SK-N-SH (cell line): ENCODE measurements at regions not wholly inside any gene's neighbourhood (a gene's known extent, or its start where the extent isn't known, plus 50 kb on each side); places are given as distances from the start of the nearest gene placed in this dataset.

Source experiments
- CTCF ChIA-PET: fragments of 300-600, 350-600 bp; formaldehyde crosslinking; extraction: SDS; loops from one replicate; lab custom pipeline; 2021; lab: Yijun Ruan, JAX
- POLR2A ChIA-PET: fragments of 350-600 bp; sonication (Branson Sonifier 250); formaldehyde crosslinking; extraction: SDS; loops from one replicate; lab custom pipeline; 2020; ENCODE audit warnings: antibody characterized with exemption, inconsistent platforms; lab: Yijun Ruan, JAX
- DNase-seq: peaks from one replicate; pipeline ENCODE4 v3.0.0; 2012
- H2AFZ ChIP-seq: fragments of 200-600 bp; sonication (generic); 2 replicates; pipeline ENCODE4 v1.8.1; 2016; ENCODE audit warnings: antibody characterized with exemption, mild to moderate bottlenecking, low read depth
- H3F3A ChIP-seq: fragments of 200-600 bp; sonication (generic); replicated peaks from 2 replicates; pipeline ENCODE3; 2016; ENCODE audit warnings: antibody characterized with exemption, mild to moderate bottlenecking; ENCODE audit not compliant: insufficient read depth
- H3K27ac ChIP-seq, 2 experiments: fragments of 200-500 bp in 1 of 2; fragments of 200-600 bp in 1 of 2; sonication (Bioruptor generic) in 1 of 2; sonication (generic), shearing (Covaris generic) in 1 of 2; 2 replicates each; pipeline versions ENCODE4 v1.5.1 to v1.6.1; 2014 to 2016; ENCODE audit warnings: low read depth in 2 of 2, inconsistent platforms in 1 of 2, low read length in 1 of 2, mild to moderate bottlenecking in 1 of 2, mixed read lengths in 1 of 2
- H3K27me3 ChIP-seq: fragments of 200-600 bp; sonication (generic), shearing (Covaris generic); 2 replicates; pipeline ENCODE4 v1.6.1; 2016; ENCODE audit warnings: mixed run types; ENCODE audit not compliant: insufficient read depth
- H3K36me3 ChIP-seq, 2 experiments: fragments of 200-500 bp in 1 of 2; fragments of 200-600 bp in 1 of 2; sonication (Bioruptor generic) in 1 of 2; sonication (generic) in 1 of 2; replicated peaks in 1 of 2; 2 replicates each; pipeline versions ENCODE3 to v1.5.1; 2014 to 2016; ENCODE audit warnings: low read length in 1 of 2, mild to moderate bottlenecking in 1 of 2; ENCODE audit not compliant: insufficient read depth in 2 of 2, control insufficient read depth in 1 of 2
- H3K4me1 ChIP-seq, 2 experiments: fragments of 200-500 bp in 1 of 2; fragments of 200-600 bp in 1 of 2; sonication (Bioruptor generic) in 1 of 2; sonication (generic), shearing (Covaris generic) in 1 of 2; 2 replicates each; pipeline versions ENCODE4 v1.5.1 to v1.6.1; 2014 to 2016; ENCODE audit warnings: low read depth in 1 of 2, low read length in 1 of 2, mixed run types in 1 of 2; ENCODE audit not compliant: insufficient read depth in 2 of 2, control insufficient read depth in 1 of 2
- H3K4me2 ChIP-seq: fragments of 200-600 bp; sonication (generic), shearing (Covaris generic); 2 replicates; pipeline ENCODE4 v1.6.1; 2017; ENCODE audit warnings: mixed run types
- H3K4me3 ChIP-seq, 2 experiments: fragments of 200-500 bp in 1 of 2; fragments of 200-600 bp in 1 of 2; sonication (Bioruptor generic) in 1 of 2; sonication (generic), shearing (Covaris generic) in 1 of 2; 2 replicates each; pipeline versions ENCODE4 v1.5.1 to v1.8.1; 2014 to 2016; ENCODE audit warnings: low read depth in 2 of 2, inconsistent platforms in 1 of 2, low read length in 1 of 2, mild to moderate bottlenecking in 1 of 2, mixed read lengths in 1 of 2, moderate library complexity in 1 of 2
- H3K79me2 ChIP-seq: fragments of 200-600 bp; sonication (generic); 2 replicates; pipeline ENCODE4 v1.8.1; 2017; ENCODE audit warnings: mild to moderate bottlenecking; ENCODE audit not compliant: insufficient read depth
- H3K9ac ChIP-seq: fragments of 200-600 bp; sonication (generic); 2 replicates; pipeline ENCODE4 v1.6.1; 2017; ENCODE audit warnings: mixed run types
- H3K9me2 ChIP-seq: fragments of 200-600 bp; sonication (generic); 2 replicates; pipeline ENCODE4 v1.6.1; 2017; ENCODE audit warnings: mixed run types
- H3K9me3 ChIP-seq: fragments of 200-600 bp; sonication (generic); 2 replicates; pipeline ENCODE4 v1.6.1; 2017; ENCODE audit warnings: mixed run types, mild to moderate bottlenecking, moderate library complexity
- H4K20me1 ChIP-seq: fragments of 200-600 bp; sonication (generic); 2 replicates; pipeline ENCODE4 v1.6.1; 2017; ENCODE audit warnings: mild to moderate bottlenecking, mixed run types; ENCODE audit not compliant: insufficient read depth
- CHD2 ChIP-seq: fragments of 150-350 bp; IDR thresholded peaks from 2 replicates; pipeline ENCODE4 v1.6.1; 2018; ENCODE audit warnings: low read length; ENCODE audit not compliant: partially characterized antibody
- EP300 ChIP-seq, 2 experiments: IDR thresholded peaks; 2 replicates each; pipeline versions ENCODE4 v1.4.0 to v1.6.1; 2012; ENCODE audit warnings: borderline replicate concordance in 1 of 2, low read depth in 1 of 2, low read length in 1 of 2
- EZH2phosphoT487 ChIP-seq: fragments of 200-600 bp; sonication (generic); IDR thresholded peaks from 2 replicates; pipeline ENCODE4 v1.6.1; 2017; ENCODE audit warnings: low read depth, mixed run types, mild to moderate bottlenecking, antibody characterized with exemption, moderate library complexity, borderline replicate concordance
- FOSL2 ChIP-seq: IDR thresholded peaks from 2 replicates; pipeline ENCODE4 v1.4.0; 2012; ENCODE audit warnings: low read depth, mild to moderate bottlenecking, moderate library complexity, borderline replicate concordance
- FOXJ3 ChIP-seq: sonication (generic); formaldehyde crosslinking; IDR thresholded peaks from 2 replicates; pipeline ENCODE4 v1.5.1; 2020; ENCODE audit warnings: mild to moderate bottlenecking, missing genetic modification reagents
- FOXM1 ChIP-seq: IDR thresholded peaks from 2 replicates; pipeline ENCODE4 v1.4.0; 2012; ENCODE audit warnings: low read depth, mild to moderate bottlenecking
- GABPA ChIP-seq: IDR thresholded peaks from 2 replicates; pipeline ENCODE4 v1.4.0; 2012; ENCODE audit warnings: low read depth, mild to moderate bottlenecking
- MEF2A ChIP-seq: IDR thresholded peaks from 2 replicates; pipeline ENCODE4 v1.4.0; 2012; ENCODE audit warnings: low read depth, borderline replicate concordance
- MXI1 ChIP-seq: IDR thresholded peaks from 2 replicates; pipeline ENCODE4 v1.6.1; 2012; ENCODE audit warnings: mild to moderate bottlenecking, low read depth, low read length, improper control_type of control experiment
- NFIC ChIP-seq: IDR thresholded peaks from 2 replicates; pipeline ENCODE4 v1.4.0; 2012; ENCODE audit warnings: borderline replicate concordance
- NRF1 ChIP-seq: IDR thresholded peaks from 2 replicates; pipeline ENCODE4 v1.6.1; 2012; ENCODE audit warnings: low read depth, mild to moderate bottlenecking, low read length
- POLR2AphosphoS5 ChIP-seq: IDR thresholded peaks from 2 replicates; pipeline ENCODE4 v1.6.1; 2012; ENCODE audit warnings: low read depth, low read length
- RFX5 ChIP-seq: IDR thresholded peaks from 2 replicates; pipeline ENCODE4 v1.6.1; 2012; ENCODE audit warnings: mild to moderate bottlenecking, improper control_type of control experiment, low read length
- SIN3A ChIP-seq: IDR thresholded peaks from 2 replicates; pipeline ENCODE4 v1.6.1; 2012; ENCODE audit warnings: low read depth, mild to moderate bottlenecking, low read length, moderate library complexity, borderline replicate concordance
- SMC3 ChIP-seq: IDR thresholded peaks from 2 replicates; pipeline ENCODE4 v1.6.1; 2012; ENCODE audit warnings: low read depth, low read length, improper control_type of control experiment
- TAF1 ChIP-seq: IDR thresholded peaks from 2 replicates; pipeline ENCODE4 v1.6.1; 2012; ENCODE audit warnings: low read depth, mild to moderate bottlenecking, low read length, moderate library complexity, borderline replicate concordance
- TCF12 ChIP-seq: IDR thresholded peaks from 2 replicates; pipeline ENCODE4 v1.4.0; 2012
- TEAD4 ChIP-seq: IDR thresholded peaks from 2 replicates; pipeline ENCODE4 v1.4.0; 2012; ENCODE audit warnings: mild to moderate bottlenecking, borderline replicate concordance; ENCODE audit not compliant: insufficient read depth
- WGBS: methylation state at CpG from one replicate; pipeline ENCODE4 v1.1.6; 2017; ENCODE audit warnings: low lambda C conversion rate; 5-methylcytosine and 5-hydroxymethylcytosine counted together
- TF ChIP-seq, protein P1 (sequence below): IDR thresholded peaks from 2 replicates; pipeline ENCODE4; 2012
- TF ChIP-seq, protein P2 (sequence below): fragments of 200-600 bp; sonication (generic); IDR thresholded peaks from 2 replicates; pipeline ENCODE4 v1.6.1; 2017; ENCODE audit warnings: antibody characterized with exemption, mild to moderate bottlenecking, moderate library complexity
- TF ChIP-seq, protein P3 (sequence below): fragments of 150-350 bp; IDR thresholded peaks from 2 replicates; pipeline ENCODE4 v1.6.1; 2016; ENCODE audit warnings: mild to moderate bottlenecking, low read depth, low read length
- TF ChIP-seq, protein P4 (sequence below): IDR thresholded peaks from 2 replicates; pipeline ENCODE4 v1.4.0; 2012; ENCODE audit warnings: low read depth, borderline replicate concordance
- TF ChIP-seq, protein P5 (sequence below): IDR thresholded peaks from 2 replicates; pipeline ENCODE4 v1.4.0; 2012; ENCODE audit warnings: low read depth
- TF ChIP-seq, protein P6 (sequence below): fragments of 150-350 bp; IDR thresholded peaks from 2 replicates; pipeline ENCODE4 v1.6.1; 2017; ENCODE audit warnings: antibody characterized with exemption, low read length, low read depth, borderline replicate concordance

DNA sequence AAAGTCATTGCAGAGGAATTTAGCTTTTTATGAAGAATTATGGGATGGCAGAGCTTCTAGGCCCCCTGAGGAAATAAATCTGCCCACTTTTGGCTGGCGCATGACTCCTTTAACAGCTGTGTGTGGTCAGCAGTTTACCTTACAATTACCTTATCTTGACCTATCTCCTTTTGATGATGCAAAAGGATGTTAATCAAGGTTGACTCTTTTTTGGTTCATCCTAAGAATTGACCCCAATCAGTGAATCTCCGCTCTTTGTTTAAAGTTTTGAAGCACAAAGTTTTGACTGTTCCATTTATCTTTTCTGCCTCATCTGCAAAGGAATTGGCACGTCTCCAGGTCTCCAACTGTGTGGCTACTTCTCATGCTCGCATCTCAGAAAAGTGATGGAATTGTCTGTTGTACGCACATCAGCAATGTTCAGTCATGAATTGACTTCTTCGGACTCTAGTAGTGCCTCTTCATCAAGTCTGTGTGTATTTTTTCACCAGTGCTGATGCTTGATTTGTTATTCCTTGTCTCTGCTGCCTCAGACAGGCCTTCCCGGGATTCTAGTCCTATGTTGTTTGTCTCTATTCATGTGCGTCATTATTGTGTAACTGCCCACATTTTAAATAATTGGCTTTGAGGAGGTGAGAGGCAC, 196.2 kb upstream of the CFAP20DC start:
- H3F3A ChIP-seq, result peaks cover 5% of the 10 kb centered on the region
- DNase-seq, result no peak
- ChIA-PET POLR2A (no interaction called here), CTCF (interaction anchor here (0.7 to 1.4 kb wide), 2 partner anchors 32 to 564 kb away, joined by 3 to 4 read pairs; no protein-coding TSS in a partner anchor)
- no peaks in the 10 kb centered on the region for H3K9me3 ChIP-seq
- no peaks in the 10 kb centered on the region for H3K27me3 ChIP-seq
- no peak overlapping the region for H2AFZ ChIP-seq
- peak overlapping the region in 1 of 2 experiments; percentile 69; a peak in 2 of 4 replicates for H3K27ac ChIP-seq
- H3K9me2 ChIP-seq, result no peaks in the 10 kb centered on the region
- no peak overlapping the region for H3K4me3 ChIP-seq
- no peaks in the 10 kb centered on the region for H3K79me2 ChIP-seq
- no peaks in the 10 kb centered on the region for H4K20me1 ChIP-seq
- H3K9ac ChIP-seq, result no peak overlapping the region
- peak overlapping the region; percentile 50 for H3K4me2 ChIP-seq
- H3K36me3 ChIP-seq, result no peaks in the 10 kb centered on the region
- WGBS, result 34% methylated on average over 8 of the region's 8 CpGs
- peaks cover 15 to 22% of the 10 kb centered on the region in 2 experiments; a peak in 3 of 4 replicates for H3K4me1 ChIP-seq
- TF ChIP-seq EP300 (IDR thresholded peaks at IDR 0.05; ENCODE audit: borderline replicate concordance in 1 of 2, low read depth in 1 of 2, low read length in 1 of 2) (peak in 1 of 2 experiments; percentile 83; a peak in 2 of 4 replicates), TEAD4 (peak; percentile 69), TAF1 (no peak), SMC3 (no peak), TCF12 (peak; percentile 92), RFX5 (no peak), MXI1 (no peak), FOXM1 (no peak), CHD2 (no peak), FOXJ3 (no peak), NFIC (peak; percentile 90), GABPA (no peak), EZH2phosphoT487 (no peak), NRF1 (no peak), FOSL2 (peak; percentile 55; the same call in 1 of the 2 replicates), POLR2AphosphoS5 (peak; percentile 27; the same call in 1 of the 2 replicates), MEF2A (no peak), SIN3A (peak; percentile 29; the same call in 1 of the 2 replicates)
- TF ChIP-seq, protein P1, sequence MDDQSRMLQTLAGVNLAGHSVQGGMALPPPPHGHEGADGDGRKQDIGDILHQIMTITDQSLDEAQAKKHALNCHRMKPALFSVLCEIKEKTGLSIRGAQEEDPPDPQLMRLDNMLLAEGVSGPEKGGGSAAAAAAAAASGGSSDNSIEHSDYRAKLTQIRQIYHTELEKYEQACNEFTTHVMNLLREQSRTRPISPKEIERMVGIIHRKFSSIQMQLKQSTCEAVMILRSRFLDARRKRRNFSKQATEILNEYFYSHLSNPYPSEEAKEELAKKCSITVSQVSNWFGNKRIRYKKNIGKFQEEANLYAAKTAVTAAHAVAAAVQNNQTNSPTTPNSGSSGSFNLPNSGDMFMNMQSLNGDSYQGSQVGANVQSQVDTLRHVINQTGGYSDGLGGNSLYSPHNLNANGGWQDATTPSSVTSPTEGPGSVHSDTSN, result peak; percentile 93
- TF ChIP-seq, protein P2, sequence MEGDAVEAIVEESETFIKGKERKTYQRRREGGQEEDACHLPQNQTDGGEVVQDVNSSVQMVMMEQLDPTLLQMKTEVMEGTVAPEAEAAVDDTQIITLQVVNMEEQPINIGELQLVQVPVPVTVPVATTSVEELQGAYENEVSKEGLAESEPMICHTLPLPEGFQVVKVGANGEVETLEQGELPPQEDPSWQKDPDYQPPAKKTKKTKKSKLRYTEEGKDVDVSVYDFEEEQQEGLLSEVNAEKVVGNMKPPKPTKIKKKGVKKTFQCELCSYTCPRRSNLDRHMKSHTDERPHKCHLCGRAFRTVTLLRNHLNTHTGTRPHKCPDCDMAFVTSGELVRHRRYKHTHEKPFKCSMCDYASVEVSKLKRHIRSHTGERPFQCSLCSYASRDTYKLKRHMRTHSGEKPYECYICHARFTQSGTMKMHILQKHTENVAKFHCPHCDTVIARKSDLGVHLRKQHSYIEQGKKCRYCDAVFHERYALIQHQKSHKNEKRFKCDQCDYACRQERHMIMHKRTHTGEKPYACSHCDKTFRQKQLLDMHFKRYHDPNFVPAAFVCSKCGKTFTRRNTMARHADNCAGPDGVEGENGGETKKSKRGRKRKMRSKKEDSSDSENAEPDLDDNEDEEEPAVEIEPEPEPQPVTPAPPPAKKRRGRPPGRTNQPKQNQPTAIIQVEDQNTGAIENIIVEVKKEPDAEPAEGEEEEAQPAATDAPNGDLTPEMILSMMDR, result no peak
- TF ChIP-seq, protein P3, sequence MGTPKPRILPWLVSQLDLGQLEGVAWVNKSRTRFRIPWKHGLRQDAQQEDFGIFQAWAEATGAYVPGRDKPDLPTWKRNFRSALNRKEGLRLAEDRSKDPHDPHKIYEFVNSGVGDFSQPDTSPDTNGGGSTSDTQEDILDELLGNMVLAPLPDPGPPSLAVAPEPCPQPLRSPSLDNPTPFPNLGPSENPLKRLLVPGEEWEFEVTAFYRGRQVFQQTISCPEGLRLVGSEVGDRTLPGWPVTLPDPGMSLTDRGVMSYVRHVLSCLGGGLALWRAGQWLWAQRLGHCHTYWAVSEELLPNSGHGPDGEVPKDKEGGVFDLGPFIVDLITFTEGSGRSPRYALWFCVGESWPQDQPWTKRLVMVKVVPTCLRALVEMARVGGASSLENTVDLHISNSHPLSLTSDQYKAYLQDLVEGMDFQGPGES, result no peak
- TF ChIP-seq, protein P4, sequence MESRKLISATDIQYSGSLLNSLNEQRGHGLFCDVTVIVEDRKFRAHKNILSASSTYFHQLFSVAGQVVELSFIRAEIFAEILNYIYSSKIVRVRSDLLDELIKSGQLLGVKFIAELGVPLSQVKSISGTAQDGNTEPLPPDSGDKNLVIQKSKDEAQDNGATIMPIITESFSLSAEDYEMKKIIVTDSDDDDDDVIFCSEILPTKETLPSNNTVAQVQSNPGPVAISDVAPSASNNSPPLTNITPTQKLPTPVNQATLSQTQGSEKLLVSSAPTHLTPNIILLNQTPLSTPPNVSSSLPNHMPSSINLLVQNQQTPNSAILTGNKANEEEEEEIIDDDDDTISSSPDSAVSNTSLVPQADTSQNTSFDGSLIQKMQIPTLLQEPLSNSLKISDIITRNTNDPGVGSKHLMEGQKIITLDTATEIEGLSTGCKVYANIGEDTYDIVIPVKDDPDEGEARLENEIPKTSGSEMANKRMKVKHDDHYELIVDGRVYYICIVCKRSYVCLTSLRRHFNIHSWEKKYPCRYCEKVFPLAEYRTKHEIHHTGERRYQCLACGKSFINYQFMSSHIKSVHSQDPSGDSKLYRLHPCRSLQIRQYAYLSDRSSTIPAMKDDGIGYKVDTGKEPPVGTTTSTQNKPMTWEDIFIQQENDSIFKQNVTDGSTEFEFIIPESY, result 0 out of 2 replicates have a peak, but pooled peaks have one; percentile 27
- TF ChIP-seq, protein P5, sequence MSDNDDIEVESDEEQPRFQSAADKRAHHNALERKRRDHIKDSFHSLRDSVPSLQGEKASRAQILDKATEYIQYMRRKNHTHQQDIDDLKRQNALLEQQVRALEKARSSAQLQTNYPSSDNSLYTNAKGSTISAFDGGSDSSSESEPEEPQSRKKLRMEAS, result no peak
- TF ChIP-seq, protein P6, sequence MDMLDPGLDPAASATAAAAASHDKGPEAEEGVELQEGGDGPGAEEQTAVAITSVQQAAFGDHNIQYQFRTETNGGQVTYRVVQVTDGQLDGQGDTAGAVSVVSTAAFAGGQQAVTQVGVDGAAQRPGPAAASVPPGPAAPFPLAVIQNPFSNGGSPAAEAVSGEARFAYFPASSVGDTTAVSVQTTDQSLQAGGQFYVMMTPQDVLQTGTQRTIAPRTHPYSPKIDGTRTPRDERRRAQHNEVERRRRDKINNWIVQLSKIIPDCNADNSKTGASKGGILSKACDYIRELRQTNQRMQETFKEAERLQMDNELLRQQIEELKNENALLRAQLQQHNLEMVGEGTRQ, result no peak
